H1 (cell line): ENCODE measurements at regions not wholly inside any gene's neighbourhood (a gene's known extent, or its start where the extent isn't known, plus 50 kb on each side); places are given as distances from the start of the nearest gene placed in this dataset.

ENCODE experiments used
- E2F6 ChIP-seq: IDR thresholded peaks from 2 replicates; pipeline ENCODE4 v1.6.1; 2012; ENCODE audit warnings: inconsistent platforms
- POLR2AphosphoS5 ChIP-seq: IDR thresholded peaks from 2 replicates; pipeline ENCODE4 v1.6.1; 2011; ENCODE audit warnings: low read depth, low read length
- TAF7 ChIP-seq: optimal IDR thresholded peaks from 2 replicates; pipeline ENCODE3; 2011; ENCODE audit warnings: low read depth, mild to moderate bottlenecking, inconsistent platforms, low read length, moderate library complexity, borderline replicate concordance

GRCh38 chr19:28607066-28607583, 605.8 kb downstream of the UQCRFS1 start (continued):
- TF ChIP-seq TAF7 (no peak), E2F6 (no peak), POLR2AphosphoS5 (no peak)
